GM19240 (cell line): ENCODE measurements at regions not wholly inside any gene's neighbourhood (a gene's known extent, or its start where the extent isn't known, plus 50 kb on each side); places are given as distances from the start of the nearest gene placed in this dataset.

Experiments
- DNase-seq: peaks from one replicate; pipeline ENCODE4 v3.0.0; 2011; ENCODE audit warnings: low spot score; ENCODE audit not compliant: insufficient read length

DNA sequence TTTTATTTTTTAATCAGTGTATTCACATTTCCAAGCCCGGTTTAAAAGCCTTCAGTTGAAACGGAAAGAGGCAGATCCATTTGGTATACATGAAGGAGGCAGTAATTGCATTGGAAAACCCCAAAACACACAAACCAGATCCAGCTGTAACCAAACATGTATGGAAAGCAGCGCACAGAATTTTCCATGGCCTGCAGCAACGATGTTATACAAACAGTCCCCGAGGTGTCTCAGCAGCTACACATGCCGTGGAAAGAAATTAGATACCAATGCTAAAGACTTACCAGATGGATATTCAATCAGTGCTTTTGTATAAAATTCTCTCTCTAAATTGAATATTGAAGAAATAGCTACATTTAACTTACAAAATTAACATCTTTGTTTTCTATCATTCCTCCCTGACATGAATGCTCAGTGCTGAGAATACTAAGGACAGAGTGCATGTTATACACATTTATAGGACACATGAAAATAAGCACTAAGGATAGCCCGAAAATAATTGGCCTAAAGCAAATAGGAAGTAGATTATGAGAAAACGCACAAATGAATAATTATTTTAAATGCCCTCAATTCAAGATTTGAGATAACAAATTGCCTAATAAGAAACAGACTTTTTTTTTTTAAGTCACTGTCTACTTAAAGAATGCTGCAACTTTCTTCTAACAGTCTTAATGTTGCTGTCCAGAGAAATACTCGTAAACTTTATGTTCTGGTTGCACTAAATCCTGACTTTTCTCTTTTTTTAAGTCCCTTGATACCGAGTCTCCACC, 713.1 kb downstream of the HDGFL1 start:
- no peak for DNase-seq

DNA sequence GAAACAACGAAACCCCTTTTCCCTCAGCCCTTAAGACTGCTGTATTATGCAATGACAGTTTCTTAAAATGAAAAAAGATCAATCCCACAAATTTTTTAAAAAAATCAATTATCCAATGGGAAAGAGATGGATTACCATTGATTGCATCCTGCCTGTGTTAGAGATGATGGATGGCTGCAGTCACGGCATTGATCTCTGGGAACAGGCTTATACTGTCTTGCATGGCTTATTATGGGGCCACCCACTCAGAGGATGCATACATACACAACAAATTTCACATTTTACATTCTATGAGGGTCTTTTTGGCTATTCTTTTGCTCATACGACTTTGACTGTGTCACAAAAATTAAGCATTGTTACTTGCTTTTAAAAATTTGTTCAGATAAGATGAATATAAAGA, 724.3 kb downstream of the HDGFL1 start:
- DNase-seq: no peak

DNA sequence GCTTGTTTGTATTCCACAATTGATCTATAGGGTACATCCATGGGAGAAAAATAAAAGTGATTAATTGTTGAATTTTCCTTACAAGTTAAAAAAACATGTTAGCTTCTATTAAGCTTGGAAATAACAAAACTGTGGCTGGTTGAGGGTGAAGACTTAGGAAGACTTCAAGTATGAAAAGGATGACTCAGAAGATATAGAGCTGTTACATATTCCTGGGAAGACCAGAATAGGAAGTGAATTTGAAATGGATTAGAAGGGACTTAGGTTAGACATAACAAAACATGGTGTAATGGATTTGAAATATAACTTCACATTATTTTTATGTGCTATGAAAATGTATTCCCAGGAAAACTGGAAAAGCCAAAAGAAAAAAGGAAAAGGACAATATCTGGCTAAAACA, 732.2 kb downstream of the HDGFL1 start:
- no peak for DNase-seq

DNA sequence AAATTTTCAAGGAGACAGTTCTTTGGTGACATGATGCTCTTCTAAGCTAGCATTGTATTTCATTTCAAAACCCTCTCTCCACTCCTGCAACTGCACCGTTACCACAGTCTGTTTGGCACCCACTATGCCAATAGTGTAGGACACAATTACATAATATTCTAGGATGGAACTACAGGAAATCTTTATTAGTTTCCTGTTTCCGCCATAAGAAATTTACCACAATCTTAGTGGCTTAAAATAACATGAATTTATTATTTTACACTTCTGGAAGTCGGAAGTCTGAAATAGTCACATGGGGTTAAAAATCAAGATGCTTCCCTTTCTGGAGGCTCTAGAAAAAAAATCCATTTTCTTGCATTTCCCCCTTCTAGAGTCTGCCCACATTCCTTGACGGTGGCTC, 733.1 kb downstream of the HDGFL1 start:
- DNase-seq: no peak

DNA sequence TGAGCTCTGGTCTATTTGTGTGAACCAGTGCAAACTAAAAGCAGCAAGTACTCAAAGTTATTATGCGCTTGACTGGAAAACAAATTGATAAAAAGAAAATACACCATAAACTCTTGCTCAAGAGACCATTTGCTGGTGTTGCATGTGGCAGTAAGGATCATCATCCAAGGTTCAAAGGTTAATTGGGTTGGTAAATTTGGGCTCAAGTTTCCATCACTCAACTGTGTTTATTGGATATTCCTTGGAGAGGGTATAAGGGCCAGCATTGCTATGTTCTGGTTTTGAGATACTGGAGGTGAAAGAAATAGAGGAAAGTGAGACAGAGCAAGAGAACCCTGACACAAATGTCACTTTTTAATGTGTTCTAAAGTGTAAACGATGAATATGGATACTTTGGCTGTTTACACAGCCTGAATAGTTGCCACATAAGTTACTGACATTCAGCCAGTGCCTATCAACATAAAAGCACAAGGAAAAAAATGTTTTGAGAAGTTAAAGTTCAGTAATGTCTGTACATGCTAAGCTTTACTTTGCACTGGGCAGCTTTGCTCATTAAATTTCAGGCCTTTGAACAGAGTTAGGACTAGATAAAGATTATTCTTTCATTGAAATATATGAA, 736.1 kb downstream of the HDGFL1 start:
- no peak for DNase-seq

DNA sequence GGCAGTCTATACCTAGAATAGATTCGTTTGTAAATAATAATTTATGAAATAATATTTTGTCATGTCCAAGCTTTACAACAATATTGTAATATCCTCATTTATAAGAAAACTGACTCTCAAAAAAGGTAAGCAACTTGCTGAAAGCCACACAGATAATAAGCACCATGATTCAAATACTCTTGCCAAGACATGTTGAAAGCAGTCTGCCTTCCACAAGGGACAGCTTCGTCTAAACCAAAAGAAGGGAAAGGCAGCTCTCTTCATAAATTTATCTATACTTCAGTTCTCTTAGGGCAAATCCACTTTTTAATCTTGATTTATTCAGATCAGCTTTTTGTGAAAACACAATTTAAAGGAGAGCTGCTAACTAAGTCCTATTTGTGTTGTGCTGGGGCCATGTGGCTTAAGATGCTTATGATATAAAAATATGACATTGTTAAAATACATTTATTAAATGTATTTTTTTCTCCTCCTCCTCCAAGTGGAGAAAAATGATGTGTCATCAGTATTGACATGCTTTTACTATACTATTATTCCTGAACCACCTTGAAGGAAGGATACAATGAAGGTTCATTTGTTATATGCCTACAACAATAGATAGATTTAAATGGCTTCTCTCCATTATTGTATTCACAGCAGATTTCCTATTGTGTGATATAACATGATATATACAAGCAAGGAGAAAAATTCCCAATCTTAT, 737.0 kb downstream of the HDGFL1 start:
- no peak for DNase-seq

DNA sequence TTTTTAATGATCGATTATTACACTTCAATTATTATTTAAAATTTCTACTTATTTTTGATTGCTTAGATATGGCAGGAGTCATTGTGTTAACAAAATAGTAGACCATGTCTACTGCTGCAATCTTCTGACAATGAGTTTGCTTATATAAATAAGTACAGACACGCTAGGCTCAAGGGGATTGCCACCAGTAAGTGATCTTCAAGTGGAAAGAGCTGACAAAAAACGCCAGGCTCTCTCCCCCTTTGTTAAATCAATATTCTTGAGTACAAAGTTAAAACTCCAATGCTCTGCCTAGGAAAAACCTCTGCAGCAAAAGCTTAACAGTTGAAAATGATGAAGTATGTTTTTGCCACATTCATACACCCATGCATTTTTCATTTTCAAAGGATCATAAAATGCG, 738.1 kb downstream of the HDGFL1 start:
- no peak for DNase-seq

DNA sequence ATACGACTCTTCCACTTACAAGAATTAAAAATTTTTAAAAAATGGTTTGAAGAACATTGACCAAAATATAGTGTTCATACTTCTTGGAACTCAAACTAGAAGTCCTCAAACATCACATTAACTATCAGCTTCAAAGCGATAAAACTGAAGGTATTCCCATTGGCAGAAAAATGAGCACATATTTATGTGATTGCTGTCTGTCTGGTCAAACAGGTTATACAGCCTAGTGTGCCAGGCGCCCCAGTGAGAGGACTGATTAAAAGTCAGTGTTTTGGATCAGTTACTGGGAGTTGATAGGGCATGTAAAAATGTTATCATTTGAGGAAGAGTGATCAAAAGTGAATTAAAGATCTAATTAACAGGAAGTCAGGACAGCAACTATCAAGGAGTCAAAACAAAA, 738.8 kb downstream of the HDGFL1 start:
- DNase-seq: no peak

DNA sequence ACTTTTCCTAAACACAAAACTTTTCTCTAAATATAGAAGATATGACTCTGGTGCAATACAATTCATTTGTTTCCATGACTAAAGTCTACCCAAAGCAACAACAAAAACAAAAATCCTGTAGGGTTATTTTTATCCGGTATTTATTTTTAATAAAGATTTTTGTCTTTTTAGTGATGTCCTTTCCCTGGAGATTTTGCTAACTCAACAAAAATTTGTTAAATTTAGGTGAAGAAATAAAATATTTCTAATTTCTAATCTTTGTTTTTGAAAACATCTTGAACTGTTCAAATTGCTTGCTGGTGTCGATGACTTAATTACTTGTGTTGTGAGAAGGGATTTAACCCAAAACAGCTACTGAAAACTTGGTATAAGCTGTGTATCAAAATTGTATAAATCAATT, 741.8 kb downstream of the HDGFL1 start:
- DNase-seq: no peak

DNA sequence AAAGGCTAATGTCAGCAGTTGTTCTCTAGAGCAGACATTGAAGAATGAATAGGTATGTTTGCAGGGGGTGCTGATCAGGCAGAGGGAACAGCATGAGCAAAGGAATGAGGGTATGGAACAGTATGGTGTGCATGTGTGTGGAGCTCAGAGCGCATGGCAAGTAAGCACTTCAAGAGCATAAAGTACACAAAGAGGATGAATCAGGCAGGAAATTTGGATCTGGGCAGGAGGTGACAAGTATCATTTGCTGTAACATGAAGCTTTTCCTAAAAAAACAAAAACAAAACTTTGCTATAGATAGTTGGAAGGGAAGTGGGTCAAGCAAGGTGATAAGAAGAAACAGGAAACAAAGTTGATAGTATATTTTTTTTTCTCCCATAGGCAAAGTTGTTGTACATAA, 746.8 kb downstream of the HDGFL1 start:
- no peak for DNase-seq

DNA sequence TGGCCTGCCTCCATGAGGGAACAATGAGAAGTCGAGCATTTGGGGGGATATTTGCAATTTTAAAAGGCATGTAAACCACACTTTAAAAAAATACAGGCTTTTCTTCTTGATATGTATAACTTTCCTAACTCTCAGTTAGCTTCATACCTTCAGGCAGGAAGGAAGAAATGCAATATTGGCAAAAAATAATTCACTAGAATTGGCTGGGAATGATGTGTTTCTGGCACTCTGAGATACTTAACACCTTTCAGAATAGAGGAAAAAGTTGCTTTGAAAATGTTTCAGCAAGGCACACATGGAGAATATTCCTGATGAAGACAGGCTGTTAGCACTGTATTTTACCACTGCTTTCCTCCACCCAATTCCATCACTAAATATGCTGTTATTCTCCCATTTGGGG, 747.6 kb downstream of the HDGFL1 start:
- no peak for DNase-seq

DNA sequence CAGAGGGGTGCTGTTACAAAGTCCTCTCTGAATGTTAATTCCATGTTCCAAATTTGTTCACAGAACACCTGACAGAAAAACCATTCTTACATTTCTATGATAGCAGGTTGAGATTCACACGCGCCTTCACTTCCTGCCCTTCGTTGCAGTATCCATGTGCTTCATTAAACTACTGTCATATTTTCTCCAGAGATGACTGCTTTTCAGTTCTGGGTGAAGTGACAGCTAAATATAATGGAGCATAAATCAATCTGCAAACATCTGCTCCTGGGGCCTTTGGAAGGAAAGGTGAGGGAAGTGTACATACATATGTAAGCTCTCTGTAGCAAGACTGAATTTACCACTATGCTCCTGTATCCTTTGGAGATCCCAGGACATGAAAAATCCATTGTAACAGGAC, 750.2 kb downstream of the HDGFL1 start:
- DNase-seq: no peak

DNA sequence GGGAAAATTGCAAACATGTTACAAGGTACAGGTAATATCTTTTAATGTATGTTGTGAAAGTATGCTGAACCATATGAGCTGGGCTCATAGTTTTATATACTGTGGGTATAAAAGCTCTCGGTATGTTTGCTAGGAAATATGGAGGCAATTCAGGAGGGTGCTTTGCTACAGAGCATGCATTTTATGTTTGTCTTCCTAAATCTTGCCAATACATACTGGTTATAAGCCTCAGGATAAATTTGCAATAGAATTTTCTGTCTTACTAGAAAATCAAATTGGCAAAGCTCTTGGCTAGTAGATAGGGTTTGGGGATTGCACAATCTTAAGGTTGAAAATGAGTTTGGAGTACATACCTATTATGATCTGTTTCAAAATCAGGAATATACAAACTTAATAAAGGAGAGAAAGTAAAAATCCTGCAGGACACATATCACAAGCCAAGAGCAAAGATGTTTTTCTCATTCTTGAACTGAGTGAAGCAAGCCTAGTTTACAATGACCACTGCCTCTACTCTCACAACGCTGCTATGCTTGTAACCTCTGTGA, 751.2 kb downstream of the HDGFL1 start:
- no peak for DNase-seq

DNA sequence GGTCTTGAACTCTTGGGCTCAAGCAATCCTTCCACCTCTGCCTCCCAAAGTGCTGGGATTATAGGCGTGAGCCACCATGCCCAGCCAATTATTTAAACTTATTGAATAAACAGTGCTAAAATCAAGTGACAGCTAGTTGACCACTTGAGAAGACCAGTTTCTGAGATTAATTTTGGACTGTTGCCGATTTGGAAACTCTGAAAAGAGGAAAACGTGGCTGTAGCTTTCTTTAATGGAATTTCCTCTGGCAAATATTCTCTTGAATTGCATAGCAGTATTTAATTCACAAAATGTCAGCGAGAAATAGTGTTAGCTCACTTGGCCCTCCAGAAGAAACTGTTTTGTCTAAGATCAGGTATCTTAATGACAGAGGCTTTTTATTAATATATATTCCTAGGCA, 754.5 kb downstream of the HDGFL1 start:
- DNase-seq: no peak

DNA sequence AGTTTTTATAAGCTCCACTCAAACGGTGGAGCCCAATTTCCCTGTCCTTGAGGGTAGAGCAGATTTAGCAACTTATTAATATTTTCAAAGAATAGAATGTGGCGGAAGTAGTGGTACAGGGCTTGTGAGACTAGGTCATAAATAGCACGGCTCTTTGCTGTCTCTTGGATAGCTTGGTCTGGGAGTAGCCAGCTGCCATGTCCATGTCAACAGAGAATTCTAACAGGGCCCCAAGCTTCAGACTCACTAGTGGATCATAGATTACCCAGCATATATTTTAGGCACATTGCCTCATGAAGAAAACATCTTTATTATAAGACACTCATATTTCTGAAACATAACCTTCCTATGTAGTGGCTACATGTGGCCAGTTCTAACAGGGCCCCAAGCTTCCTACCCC, 755.7 kb downstream of the HDGFL1 start:
- DNase-seq: no peak

DNA sequence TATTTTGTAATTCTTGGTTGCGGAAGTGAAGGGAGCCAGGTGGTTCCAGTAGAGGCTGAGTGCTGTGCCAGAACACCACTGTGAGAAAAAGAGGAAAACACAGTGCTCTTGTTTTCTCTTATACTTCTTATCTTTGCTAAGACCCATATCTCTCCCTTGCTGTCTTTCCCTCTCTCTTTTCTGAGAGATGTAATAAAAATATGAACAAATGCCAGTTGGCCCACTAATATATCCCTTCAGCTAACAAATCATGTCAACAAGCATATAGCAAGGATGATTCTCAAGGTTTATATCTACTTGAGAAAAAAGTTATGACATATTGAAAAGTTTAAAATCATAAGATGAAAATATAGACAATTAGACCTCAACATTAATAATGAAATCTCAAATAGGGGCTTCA, 758.3 kb downstream of the HDGFL1 start:
- DNase-seq: no peak

DNA sequence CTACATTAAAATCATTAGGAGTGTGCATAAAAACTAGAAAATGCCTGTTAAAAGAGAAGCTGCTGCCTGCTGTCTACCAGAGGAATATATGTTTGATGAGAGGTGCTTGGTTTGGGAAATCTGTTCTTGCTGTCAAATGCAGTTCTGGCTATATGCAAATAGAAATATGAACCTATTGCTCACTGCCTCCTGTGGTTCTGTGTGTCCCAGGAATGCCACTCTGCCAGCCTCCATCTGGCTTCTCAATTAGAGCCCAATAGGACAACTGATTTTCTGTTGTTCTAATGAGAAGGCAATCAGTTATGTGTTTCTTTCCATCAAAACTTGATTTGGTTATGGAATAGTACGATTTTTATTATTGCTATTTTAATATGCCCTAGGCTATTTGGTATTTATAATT, 759.7 kb downstream of the HDGFL1 start:
- no peak for DNase-seq

DNA sequence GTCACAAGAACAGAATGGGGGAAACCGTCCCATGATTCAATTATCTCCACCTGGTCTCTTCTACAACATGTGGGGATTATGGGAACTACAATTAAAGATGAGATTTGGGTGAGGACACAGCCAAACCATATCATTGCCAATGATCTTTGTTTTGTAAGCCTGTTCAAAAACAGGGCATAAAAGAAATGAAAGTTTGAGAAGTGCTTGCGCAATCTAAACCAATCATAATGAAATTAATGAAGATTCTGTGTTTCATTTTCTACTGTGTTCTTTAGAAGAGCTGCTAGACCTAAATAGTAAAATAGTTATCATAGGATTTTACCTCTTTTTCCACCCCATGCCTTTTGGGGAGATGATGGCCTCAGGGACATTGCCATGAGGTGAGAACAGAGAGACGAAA, 761.3 kb downstream of the HDGFL1 start:
- no peak for DNase-seq

DNA sequence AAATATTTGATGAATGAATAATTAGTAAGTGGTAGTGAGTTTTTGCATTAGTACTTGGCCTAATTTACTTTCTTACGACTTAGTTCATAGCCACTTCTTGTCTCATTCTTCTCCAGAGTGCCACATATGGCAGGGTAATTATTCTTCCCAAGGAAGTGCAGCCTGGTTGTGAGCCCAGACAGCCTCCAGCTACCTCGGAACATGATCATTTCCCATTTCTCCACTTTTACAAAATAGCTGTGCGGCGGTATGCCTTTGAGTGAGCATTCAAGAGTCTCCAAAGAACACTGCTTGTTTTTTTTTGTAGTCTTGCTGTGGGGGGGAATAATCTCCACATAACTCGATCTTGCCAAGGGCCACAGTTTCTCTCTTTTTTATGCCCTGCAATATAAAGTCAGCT, 765.0 kb downstream of the HDGFL1 start:
- no peak for DNase-seq

DNA sequence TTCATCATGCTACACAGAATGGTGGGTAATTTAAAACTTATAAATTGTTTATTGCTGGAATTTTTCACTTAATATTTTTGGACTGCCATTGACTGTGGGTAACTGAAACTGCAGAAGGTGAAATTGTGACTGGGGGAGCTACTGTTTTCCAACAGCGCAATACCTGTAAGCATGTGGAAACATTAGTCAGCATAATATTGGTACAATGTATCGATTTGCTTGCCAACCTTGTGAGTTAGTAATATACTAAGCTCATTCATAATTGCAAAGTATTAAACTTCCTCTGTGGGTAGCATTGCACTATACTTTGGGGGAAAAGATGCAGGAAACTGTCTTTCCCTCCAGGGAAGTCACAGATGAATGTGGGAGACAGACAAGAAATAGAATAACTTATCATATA, 766.5 kb downstream of the HDGFL1 start:
- DNase-seq: no peak

DNA sequence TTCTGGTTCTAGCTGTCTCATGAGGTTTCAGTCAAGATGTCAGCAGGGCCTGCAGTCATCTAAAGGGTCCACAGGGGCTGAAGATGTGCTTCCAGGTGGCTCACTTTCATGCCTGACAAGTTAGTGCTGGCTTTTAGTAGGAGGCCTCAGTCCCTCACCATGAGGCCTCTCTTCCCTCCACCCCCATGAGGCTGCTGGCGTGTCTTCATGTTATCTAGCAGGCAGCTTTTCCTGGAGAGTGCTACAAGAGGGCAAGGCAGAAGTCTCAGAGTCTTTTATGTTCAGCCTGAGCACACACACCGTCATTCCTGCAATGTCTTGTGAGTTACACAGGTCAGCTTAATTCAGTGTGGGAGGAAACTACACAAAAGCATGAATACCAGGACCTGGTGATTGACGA, 769.9 kb downstream of the HDGFL1 start:
- no peak for DNase-seq

DNA sequence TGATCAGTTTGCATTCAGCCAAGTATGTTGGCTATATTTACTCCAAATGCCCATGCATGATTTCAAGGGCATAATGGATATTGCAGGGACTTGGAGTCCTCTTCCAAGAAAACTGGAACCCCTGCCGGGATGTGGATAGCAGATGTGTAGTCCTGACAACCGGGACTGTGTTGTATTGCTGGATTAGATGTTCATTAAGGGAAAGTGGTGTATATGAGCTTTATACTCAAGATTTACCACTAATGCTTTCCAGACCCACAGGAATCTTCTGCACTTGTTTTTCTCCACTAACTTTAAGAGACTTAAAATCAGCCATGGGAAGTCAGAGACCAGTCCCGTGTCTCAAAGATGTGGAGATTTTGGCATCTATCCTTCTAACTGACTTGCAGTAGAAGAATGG, 770.9 kb downstream of the HDGFL1 start:
- DNase-seq: no peak
